GM18498 (cell line): ENCODE measurements at regions not wholly inside any gene's neighbourhood (a gene's known extent, or its start where the extent isn't known, plus 50 kb on each side); places are given as distances from the start of the nearest gene placed in this dataset.

ENCODE experiments used
- ATAC-seq: cut with Tn5 transposase; IDR thresholded peaks from one replicate; pipeline ENCODE4 v1.9.1; 2021; ENCODE audit warnings: mild to moderate bottlenecking, moderate library complexity; ENCODE audit not compliant: unreplicated experiment

DNA sequence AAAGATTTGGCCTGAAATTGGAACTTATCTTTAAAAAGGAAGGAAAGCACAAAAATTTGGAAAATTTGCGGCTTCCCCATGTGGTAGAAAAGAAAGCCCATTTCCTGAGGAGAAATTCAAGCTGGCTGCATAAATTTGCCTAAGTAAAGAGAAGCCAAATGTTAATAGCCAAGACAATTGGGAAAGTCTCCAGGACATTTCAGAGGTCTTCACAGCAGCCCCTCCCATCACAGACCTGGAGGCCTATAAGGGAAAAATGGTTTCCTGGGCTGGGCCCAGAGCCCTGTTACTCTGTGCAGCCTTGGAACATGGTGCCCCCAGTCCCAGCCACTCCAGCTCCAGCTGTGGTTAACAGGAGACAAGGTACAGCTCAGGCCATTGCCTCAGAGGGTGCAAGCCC is 736.5 kb downstream of the HACE1 start:
- ATAC-seq: no peak

DNA sequence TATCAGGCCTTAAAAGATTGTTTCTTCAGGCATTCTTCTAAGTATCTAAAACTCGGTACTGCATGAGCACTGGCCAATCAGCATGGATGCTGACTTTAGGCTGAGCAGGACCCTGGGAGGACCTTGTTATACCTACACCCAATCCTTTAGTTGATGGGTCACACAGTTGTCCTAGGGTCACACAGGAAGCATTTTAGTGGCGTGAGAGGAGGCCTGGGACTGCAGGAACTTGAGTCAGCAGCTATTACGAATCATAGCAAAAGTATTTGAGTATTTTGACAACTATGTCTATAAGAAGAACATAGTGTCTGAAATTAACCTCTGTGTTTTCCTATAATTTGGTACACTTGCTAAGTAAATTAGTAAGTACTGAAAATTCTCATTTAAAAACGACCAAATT is 741.4 kb downstream of the HACE1 start:
- ATAC-seq: no peak

DNA sequence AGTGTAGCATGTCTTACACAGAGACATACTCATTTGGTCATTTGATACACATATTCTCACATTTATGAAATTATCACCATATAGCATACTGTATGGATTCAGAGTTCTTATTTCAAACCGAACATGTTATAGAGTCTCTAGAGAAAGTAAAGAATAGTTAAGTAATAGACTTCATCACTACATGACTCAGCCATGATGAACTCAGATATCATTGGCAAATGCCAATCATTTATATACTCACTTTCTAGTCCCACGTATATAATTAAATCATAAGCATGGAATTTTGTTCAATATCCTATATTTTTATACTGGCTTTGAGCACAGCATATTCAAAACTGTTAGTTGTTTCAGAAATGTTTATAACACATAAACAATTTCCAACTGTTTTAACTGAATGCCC is 749.9 kb downstream of the HACE1 start:
- ATAC-seq: no peak

DNA sequence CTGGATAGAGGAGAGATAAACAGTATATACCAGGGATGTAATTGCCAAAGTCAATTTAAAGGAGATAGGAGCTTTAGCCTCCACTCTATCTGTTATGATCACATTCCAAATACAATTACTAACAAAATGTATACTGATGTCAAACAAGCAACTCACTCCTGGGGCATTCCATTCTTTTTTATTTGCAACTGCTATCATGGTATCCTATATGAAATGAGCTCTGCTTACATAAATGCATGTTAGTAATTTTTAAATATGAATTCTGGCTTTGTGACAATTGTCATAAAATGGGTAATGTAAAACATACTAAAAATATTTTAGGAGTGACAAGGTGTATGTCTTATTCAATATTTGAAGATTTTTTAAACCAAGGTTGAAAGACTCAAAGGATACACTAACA is 751.1 kb downstream of the HACE1 start:
- ATAC-seq: no peak

GRCh38 chr6:104095661-104096416 is 763.9 kb downstream of the HACE1 start:
- ATAC-seq: no peak

DNA sequence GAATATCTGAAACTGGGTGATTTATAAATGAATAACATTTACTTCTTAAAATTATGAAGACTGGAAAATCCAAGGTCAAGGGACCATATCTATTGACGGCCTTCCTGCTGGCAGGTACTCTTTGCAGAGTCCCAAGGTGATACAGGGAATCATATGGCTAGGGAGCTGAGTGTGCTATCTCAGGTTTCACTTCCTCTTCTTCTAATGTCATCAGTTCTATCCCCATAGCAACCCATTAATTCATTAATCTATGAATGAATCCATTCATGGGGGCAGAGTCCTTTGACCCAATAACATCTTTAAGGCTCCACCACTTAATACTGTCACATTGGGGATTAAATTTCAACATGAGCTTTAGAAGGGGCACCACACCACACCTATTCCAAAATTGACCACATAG is 772.0 kb downstream of the HACE1 start:
- no peak for ATAC-seq

DNA sequence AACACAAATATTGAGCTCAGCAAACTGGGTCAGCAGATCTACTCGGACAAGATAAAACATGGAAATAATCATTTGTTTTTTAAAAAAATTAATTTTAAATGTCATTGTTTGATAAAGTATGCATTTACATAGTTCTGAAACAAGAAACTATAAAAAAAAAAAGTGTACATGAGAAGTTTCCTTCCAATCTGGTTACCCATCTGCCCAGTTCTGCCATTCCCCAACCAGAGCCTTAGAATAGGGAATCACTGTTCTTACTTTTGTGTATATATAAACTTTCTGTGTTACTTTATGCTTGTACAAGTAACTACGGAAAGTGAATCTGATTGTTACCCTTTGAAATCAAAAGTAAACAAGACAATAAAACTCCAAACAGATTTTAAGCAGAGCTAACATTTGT is 791.4 kb downstream of the HACE1 start:
- ATAC-seq: no peak

DNA sequence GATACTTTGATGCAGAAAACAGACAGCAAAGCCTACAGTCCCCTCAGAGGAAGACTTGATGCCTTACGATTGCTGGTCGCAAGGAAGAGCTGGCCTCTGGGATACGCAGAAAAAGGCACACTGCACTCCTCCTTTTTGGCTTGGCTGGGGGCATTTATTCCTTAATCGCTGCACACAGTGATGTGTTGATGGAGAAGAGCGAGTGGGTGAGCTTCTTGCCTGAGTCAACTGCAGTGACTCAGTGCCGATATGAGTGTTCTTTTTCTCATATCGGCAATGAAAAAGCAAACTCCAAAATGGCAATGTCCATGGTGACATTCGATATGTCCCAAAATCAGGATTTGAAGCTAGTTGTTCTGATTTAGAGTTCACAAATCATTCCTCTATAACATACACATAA is 794.8 kb downstream of the HACE1 start:
- ATAC-seq: no peak

- ATAC-seq: no peak
Measured at GRCh38 chr6:104050455-104050854, 809.3 kb downstream of the HACE1 start.

- no peak for ATAC-seq
Measured at GRCh38 chr6:104046426-104046825, 813.3 kb downstream of the HACE1 start.

GRCh38 chr6:104031346-104031745 is 828.4 kb downstream of the HACE1 start:
- ATAC-seq: no peak

DNA sequence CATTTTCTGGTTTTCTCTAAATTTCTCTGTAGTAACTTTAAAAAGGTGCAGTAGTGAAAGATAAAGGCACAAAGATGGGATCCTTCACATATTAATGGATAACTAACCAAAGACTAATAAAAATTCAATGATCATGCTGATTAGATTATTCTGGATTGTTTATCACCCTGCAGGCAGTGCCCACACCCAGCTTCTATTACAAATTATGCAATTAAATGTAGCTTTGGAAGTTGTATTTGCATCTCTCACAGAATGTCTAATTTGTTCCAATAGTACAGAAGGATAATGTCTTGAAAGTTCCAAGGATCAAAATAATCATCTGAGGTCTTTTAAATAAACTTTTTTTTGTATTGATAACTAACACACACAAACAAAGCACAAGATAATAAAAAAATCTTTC is 837.6 kb downstream of the HACE1 start:
- no peak for ATAC-seq

GRCh38 chr6:104019075-104019753 is 840.5 kb downstream of the HACE1 start:
- no peak for ATAC-seq

DNA sequence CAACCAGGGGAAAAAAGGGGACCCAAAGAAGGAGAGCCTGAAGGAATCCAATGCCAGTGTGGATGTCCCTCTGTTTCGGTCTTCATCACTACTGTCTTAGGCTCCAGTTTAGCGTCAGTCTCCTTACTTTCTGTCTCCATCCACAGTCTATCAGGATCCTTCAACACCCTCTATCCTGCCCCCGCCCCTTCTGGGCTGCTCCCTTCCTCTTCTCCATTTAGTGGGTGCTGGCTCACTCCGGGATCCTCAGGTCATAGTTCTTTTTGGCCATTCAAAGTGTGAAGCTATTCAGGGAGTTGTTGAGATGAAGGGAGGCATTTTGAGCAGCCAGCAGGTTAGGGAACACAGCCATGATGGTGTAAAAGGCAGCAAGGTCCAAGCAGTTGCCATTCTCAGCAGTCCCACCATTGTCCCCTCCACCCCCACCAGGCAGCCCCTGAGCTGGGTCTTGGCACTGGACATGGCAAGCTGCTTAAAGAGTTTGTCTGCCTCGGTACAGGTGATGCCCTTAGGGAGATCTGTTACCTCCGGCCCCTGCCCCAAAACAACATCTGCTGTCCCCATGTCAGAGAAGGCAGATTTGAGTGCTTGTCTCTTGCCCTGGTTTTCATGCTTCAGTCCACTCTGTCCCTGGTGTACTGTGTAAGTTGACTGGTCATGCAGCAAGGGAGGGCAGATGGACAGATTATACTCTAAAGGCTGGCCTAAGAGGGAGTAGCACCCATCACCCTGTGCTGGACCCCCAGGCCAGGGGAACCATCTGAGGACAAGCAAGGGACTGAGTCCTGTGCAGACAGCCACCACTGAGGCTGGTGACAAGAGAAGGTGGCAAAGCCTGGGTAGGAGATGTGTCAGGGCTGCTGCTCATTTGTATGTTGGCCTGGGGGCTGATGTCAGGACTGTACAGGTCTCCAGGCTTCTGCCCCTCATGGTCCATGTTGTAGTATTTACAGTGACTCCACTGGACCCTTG is 842.0 kb downstream of the HACE1 start:
- ATAC-seq: no peak

- ATAC-seq: no peak
Measured at GRCh38 chr6:104014163-104014959, 845.4 kb downstream of the HACE1 start.

GRCh38 chr6:104013312-104013971 is 846.3 kb downstream of the HACE1 start:
- ATAC-seq: no peak

DNA sequence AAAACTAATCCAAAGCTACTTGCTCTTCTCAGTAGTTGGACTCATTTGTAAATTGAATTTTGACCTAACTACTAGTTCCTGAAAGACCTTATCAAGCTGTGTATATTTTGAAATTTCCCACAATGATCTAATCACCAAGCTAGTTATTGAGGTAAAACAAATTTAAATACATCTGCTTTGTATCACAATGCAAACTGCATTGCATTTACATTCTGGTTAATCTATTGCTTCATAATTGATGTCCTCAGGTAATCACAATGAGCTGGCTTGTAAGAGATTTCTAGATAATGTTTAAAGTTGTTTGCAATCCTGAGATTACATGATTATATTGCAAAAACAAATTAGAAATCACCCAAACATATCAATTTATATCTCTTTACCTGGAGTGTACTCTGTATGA is 848.8 kb downstream of the HACE1 start:
- no peak for ATAC-seq

GRCh38 chr6:104003803-104004516 is 855.8 kb downstream of the HACE1 start:
- ATAC-seq: no peak

GRCh38 chr6:103995571-103995970 is 864.1 kb downstream of the HACE1 start:
- no peak for ATAC-seq

DNA sequence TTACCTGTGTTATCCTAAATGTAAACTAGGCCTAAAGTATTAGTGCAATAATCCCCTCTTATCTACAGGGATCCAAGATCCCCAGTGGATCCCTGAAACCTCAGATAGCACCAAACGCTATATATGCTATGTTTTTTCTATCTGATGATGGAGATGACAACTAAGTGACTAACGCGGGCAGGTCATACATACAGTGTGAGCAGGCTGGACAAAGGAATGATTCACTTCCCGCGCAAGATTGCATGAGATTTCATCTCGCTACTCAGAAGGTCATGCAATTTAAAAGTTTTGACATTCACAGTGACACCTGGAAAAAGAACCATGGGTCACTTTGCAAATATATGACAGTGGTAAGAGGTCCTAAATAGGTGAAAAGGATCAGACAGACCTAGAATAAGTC is 875.9 kb downstream of the HACE1 start:
- no peak for ATAC-seq
